HL-60 (cell line): ENCODE measurements at regions not wholly inside any gene's neighbourhood (a gene's known extent, or its start where the extent isn't known, plus 50 kb on each side); places are given as distances from the start of the nearest gene placed in this dataset.

Source experiments
- GABPA ChIP-seq: IDR thresholded peaks from 2 replicates; pipeline ENCODE4 v1.6.1; 2012; ENCODE audit warnings: low read depth
- POLR2AphosphoS5 ChIP-seq: IDR thresholded peaks from 2 replicates; pipeline ENCODE4 v1.6.1; 2012; ENCODE audit warnings: low read depth
- SPI1 ChIP-seq: IDR thresholded peaks from 2 replicates; pipeline ENCODE4 v1.6.1; 2012; ENCODE audit warnings: low read depth, mild to moderate bottlenecking, borderline replicate concordance
- TF ChIP-seq, protein P1 (sequence below): IDR thresholded peaks from one replicate; pipeline ENCODE4 v1.5.1; 2011; ENCODE audit warnings: low read length, control low read depth, inconsistent platforms; ENCODE audit not compliant: insufficient read depth
- TF ChIP-seq, protein P2 (sequence below): IDR thresholded peaks from 2 replicates; pipeline ENCODE4 v1.6.1; 2012; ENCODE audit warnings: low read depth; ENCODE audit not compliant: insufficient replicate concordance

DNA sequence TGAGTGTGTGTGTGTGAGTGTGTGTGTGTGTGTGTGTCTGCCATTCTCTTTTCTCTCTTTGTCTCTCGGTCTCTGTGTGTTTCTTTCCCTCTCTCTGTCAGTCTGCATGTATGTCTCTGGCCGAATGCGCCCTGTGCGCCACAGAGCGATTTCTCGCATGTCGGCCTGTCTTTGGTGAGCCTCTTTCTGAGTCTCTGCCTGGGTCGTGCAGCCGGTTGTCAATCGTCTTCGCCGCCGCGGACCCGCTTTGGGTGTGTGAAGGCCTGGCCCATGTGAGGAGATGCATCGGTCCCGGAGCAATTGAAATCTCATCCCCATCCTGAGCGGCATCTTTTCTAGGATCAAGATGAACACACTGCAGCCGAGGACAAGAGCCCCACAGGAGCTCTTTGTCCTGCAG, 1567.2 kb upstream of the DEFB115 start:
- TF ChIP-seq, protein P1, sequence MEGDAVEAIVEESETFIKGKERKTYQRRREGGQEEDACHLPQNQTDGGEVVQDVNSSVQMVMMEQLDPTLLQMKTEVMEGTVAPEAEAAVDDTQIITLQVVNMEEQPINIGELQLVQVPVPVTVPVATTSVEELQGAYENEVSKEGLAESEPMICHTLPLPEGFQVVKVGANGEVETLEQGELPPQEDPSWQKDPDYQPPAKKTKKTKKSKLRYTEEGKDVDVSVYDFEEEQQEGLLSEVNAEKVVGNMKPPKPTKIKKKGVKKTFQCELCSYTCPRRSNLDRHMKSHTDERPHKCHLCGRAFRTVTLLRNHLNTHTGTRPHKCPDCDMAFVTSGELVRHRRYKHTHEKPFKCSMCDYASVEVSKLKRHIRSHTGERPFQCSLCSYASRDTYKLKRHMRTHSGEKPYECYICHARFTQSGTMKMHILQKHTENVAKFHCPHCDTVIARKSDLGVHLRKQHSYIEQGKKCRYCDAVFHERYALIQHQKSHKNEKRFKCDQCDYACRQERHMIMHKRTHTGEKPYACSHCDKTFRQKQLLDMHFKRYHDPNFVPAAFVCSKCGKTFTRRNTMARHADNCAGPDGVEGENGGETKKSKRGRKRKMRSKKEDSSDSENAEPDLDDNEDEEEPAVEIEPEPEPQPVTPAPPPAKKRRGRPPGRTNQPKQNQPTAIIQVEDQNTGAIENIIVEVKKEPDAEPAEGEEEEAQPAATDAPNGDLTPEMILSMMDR = no peak
- TF ChIP-seq, protein P2, sequence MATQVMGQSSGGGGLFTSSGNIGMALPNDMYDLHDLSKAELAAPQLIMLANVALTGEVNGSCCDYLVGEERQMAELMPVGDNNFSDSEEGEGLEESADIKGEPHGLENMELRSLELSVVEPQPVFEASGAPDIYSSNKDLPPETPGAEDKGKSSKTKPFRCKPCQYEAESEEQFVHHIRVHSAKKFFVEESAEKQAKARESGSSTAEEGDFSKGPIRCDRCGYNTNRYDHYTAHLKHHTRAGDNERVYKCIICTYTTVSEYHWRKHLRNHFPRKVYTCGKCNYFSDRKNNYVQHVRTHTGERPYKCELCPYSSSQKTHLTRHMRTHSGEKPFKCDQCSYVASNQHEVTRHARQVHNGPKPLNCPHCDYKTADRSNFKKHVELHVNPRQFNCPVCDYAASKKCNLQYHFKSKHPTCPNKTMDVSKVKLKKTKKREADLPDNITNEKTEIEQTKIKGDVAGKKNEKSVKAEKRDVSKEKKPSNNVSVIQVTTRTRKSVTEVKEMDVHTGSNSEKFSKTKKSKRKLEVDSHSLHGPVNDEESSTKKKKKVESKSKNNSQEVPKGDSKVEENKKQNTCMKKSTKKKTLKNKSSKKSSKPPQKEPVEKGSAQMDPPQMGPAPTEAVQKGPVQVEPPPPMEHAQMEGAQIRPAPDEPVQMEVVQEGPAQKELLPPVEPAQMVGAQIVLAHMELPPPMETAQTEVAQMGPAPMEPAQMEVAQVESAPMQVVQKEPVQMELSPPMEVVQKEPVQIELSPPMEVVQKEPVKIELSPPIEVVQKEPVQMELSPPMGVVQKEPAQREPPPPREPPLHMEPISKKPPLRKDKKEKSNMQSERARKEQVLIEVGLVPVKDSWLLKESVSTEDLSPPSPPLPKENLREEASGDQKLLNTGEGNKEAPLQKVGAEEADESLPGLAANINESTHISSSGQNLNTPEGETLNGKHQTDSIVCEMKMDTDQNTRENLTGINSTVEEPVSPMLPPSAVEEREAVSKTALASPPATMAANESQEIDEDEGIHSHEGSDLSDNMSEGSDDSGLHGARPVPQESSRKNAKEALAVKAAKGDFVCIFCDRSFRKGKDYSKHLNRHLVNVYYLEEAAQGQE = no peak
- TF ChIP-seq GABPA = no peak
- no peak for TF ChIP-seq POLR2AphosphoS5
- no peak for TF ChIP-seq SPI1
